BE2C (cell line): ENCODE measurements at regions not wholly inside any gene's neighbourhood (a gene's known extent, or its start where the extent isn't known, plus 50 kb on each side); places are given as distances from the start of the nearest gene placed in this dataset.

ENCODE experiments used
- DNase-seq: peaks from one replicate; pipeline ENCODE4 v3.0.0-alpha.2; 2020
- H3K27me3 ChIP-seq: fragments of 250-450 bp; sonication (Bioruptor Pico); 2 replicates; pipeline ENCODE4 v1.5.1; 2020; ENCODE audit warnings: mild to moderate bottlenecking
- H3K36me3 ChIP-seq: fragments of 250-450 bp; sonication (Bioruptor Pico); 2 replicates; pipeline ENCODE4 v1.5.1; 2020; ENCODE audit warnings: mild to moderate bottlenecking
- H3K4me1 ChIP-seq: fragments of 250-450 bp; sonication (Bioruptor Pico); 2 replicates; pipeline ENCODE4 v1.5.1; 2020
- H3K4me3 ChIP-seq: 2 replicates; pipeline ENCODE4 v1.5.1; 2011; ENCODE audit warnings: low read depth, low read length
- H3K9me3 ChIP-seq: fragments of 250-450 bp; sonication (Bioruptor Pico); 2 replicates; pipeline ENCODE4 v1.5.1; 2020
- TF ChIP-seq, protein P1 (sequence below): IDR thresholded peaks from 2 replicates; pipeline ENCODE4 v1.5.1; 2012; ENCODE audit warnings: mild to moderate bottlenecking, low read depth, low read length

DNA sequence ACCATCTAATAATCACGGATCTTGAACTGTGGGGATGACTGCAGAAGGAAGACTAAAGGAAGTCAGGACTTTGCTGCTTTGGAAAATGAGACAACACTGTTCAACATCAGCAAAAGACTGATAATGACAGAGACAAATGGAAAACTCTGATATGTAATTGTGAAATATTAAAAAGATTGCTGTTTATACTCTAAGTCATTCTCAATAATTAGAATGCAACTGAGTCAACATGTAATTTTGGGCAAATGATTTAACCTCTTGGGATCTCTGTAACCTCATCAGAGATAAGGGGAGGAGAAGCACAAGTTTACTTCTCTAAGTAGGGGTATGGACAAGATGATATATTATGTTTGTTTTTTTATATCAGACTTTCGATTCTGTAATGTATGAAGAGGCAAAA lies 121.9 kb downstream of the GASK1B start:
- H3K4me1 ChIP-seq, result no peaks in the 10 kb centered on the region
- no peaks in the 10 kb centered on the region for H3K36me3 ChIP-seq
- no peak for DNase-seq
- H3K9me3 ChIP-seq, result no peaks in the 10 kb centered on the region; the same call in 1 of the 2 replicates
- TF ChIP-seq, protein P1, sequence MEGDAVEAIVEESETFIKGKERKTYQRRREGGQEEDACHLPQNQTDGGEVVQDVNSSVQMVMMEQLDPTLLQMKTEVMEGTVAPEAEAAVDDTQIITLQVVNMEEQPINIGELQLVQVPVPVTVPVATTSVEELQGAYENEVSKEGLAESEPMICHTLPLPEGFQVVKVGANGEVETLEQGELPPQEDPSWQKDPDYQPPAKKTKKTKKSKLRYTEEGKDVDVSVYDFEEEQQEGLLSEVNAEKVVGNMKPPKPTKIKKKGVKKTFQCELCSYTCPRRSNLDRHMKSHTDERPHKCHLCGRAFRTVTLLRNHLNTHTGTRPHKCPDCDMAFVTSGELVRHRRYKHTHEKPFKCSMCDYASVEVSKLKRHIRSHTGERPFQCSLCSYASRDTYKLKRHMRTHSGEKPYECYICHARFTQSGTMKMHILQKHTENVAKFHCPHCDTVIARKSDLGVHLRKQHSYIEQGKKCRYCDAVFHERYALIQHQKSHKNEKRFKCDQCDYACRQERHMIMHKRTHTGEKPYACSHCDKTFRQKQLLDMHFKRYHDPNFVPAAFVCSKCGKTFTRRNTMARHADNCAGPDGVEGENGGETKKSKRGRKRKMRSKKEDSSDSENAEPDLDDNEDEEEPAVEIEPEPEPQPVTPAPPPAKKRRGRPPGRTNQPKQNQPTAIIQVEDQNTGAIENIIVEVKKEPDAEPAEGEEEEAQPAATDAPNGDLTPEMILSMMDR, result no peak
- no peak overlapping the region for H3K4me3 ChIP-seq
- no peaks in the 10 kb centered on the region for H3K27me3 ChIP-seq

DNA sequence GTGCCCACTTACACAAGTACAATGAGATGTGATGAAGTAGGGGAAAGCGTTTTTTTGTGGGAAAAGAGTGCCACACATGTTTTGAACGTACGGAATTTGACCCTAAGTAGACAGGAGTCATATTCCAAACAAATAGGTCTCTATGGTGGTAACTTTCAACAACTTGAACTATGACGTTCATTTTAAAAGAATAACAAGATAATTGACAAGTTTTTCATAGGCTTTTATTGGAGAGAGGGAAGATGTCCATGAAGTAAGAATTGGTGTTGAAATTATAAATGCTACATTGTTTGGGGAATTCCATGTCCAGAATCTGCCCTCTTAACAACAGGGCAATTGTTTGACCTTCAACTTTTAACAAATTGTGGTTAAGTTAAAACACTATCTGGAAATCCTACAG lies 126.5 kb downstream of the GASK1B start:
- Histone ChIP-seq H3K4me3 (no peak overlapping the region), H3K9me3 (no peaks in the 10 kb centered on the region; the same call in 1 of the 2 replicates), H3K27me3 (no peaks in the 10 kb centered on the region), H3K36me3 (no peaks in the 10 kb centered on the region), H3K4me1 (no peaks in the 10 kb centered on the region)
- DNase-seq, result no peak
- TF ChIP-seq, protein P1, result no peak

DNA sequence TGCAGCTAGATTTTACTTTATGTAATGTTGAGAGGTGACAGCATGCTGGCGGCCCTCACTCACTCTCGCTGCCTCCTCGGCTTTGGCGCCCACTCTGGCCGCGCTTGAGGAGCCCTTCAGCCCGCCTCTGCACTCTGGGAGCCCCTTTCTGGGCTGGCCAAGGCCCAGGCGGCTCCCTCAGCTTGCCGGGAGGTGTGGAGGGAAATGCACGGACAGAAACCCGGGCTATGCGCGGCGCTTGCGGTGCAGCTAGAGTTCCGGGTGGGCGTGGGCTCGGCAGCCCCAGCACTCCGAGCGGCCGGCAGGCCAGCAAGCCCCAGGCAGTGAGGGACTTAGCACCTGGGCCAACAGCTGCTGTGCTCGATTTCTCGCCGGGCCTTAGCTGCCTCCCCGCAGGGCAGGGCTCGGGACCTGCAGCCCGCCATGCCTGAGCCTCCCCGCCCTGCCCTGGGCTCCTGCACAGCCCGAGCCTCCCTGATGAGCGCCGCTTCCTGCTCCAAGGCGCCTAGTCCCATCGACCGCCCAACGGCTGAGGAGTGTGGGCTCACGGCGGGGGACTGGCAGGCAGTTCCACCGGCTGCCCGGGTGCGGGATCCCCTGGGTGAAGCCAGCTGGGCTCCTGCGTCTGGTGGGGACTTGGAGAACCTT lies 128.7 kb downstream of the GASK1B start:
- no peak for DNase-seq
- no peaks in the 10 kb centered on the region for H3K36me3 ChIP-seq

DNA sequence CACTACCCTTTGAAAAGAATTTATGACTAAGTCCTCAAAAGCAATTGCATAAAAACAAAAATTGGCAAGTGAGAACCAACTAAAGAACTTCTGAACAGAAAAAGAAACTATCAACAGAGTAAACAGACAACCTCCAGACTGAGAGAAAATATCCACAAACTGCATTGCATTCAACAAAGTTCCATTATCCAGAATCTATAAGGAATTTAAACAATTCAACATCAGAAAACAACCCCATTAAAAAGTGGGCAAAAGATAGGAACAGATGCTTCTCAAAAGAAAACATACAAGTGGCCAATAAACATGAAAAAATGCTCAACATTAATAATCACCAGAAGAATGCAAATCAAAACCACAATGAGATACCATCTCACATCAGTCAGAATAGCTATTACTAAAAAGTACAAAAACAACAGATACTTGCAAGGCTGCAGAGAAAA lies 130.2 kb downstream of the GASK1B start:
- Histone ChIP-seq H3K4me3 (no peak overlapping the region), H3K9me3 (no peaks in the 10 kb centered on the region), H3K36me3 (no peaks in the 10 kb centered on the region), H3K4me1 (no peaks in the 10 kb centered on the region), H3K27me3 (no peaks in the 10 kb centered on the region)
- no peak for DNase-seq
- TF ChIP-seq, protein P1, result no peak

More for the DNA sequence above, 128.7 kb downstream of the GASK1B start:
- Histone ChIP-seq H3K9me3 (no peaks in the 10 kb centered on the region; the same call in 1 of the 2 replicates), H3K4me1 (no peaks in the 10 kb centered on the region), H3K4me3 (no peak overlapping the region), H3K27me3 (no peaks in the 10 kb centered on the region)
- TF ChIP-seq, protein P1, result no peak

DNA sequence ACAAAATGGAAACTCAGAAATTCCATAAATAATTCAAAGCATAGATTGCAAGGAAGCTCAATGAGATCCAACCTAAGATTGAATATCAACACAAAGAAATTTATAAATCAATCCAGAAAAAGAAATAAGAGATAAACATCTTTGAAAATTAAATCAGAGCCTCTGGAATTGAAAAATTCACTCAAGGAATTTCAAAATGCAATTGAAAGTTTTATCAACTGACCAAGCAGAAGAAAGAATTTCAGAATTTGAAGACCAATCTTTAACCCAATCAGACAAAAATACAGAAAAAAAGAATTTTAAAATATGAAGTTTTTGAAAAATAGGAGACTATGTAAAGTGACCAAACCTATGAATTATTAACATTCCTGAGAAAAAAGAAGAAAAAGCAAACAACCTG lies 134.1 kb downstream of the GASK1B start:
- no peak overlapping the region for H3K4me3 ChIP-seq
- no peak for DNase-seq
- TF ChIP-seq, protein P1, result no peak
- H3K9me3 ChIP-seq, result no peaks in the 10 kb centered on the region
- H3K36me3 ChIP-seq, result no peaks in the 10 kb centered on the region
- H3K4me1 ChIP-seq, result no peaks in the 10 kb centered on the region
- no peaks in the 10 kb centered on the region for H3K27me3 ChIP-seq

DNA sequence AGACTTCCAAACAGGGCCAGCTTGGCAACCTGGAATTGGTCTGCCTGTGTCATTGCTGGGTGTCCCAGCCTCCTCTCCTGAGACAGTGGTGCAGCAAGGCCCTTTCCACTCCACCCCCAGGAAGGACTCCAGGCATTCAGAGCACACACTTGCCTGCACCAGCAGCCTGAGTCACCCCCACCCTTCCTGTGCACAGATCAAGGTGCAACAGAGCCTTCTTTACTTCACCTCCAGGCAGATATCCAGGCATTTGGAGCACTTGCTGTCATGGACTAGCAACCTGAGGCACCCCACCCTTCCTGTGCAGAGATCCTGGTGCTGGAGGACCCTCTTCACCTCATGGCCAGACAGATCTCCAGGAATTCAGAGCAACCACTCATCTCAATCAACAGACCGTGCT lies 135.8 kb downstream of the GASK1B start:
- Histone ChIP-seq H3K27me3 (no peaks in the 10 kb centered on the region), H3K9me3 (no peaks in the 10 kb centered on the region), H3K4me3 (no peak overlapping the region), H3K36me3 (no peaks in the 10 kb centered on the region), H3K4me1 (no peaks in the 10 kb centered on the region)
- TF ChIP-seq, protein P1, result no peak
- no peak for DNase-seq
